COLO668 (cell line): ENCODE measurements at regions not wholly inside any gene's neighbourhood (a gene's known extent, or its start where the extent isn't known, plus 50 kb on each side); places are given as distances from the start of the nearest gene placed in this dataset.
"Not testable (repeated sequence)": the region's sequence is repeated elsewhere in the genome, so short reads cannot be mapped to it uniquely, and the experiment has no call there.

ENCODE experiments used
- DNase-seq: peaks from one replicate; lab custom pipeline; 2025; ENCODE audit not compliant: unreplicated experiment; lab: John Stamatoyannopoulos, UW

- DNase-seq, result no peak
These were observed 128.9 kb downstream of the TMEM200A start for GRCh38 chr6:130494729-130495128.

- DNase-seq, result no peak
These were observed 134.9 kb downstream of the TMEM200A start for GRCh38 chr6:130500693-130501092.

GRCh38 chr6:130503146-130503545, 137.3 kb downstream of the TMEM200A start:
- no peak for DNase-seq

- no peak for DNase-seq
These were observed 140.2 kb downstream of the TMEM200A start for GRCh38 chr6:130505808-130506598.

GRCh38 chr6:130507005-130507665, 141.3 kb downstream of the TMEM200A start:
- DNase-seq, result not testable (repeated sequence)

GRCh38 chr6:130507666-130508028, 141.8 kb downstream of the TMEM200A start:
- DNase-seq, result no peak

GRCh38 chr6:130513770-130514169, 148.0 kb downstream of the TMEM200A start:
- DNase-seq, result peak; percentile 3

GRCh38 chr6:130514712-130515111, 148.9 kb downstream of the TMEM200A start:
- DNase-seq, result no peak

GRCh38 chr6:130515306-130515705, 149.5 kb downstream of the TMEM200A start:
- no peak for DNase-seq

GRCh38 chr6:130516604-130517003, 150.8 kb downstream of the TMEM200A start:
- no peak for DNase-seq

GRCh38 chr6:130517444-130517931, 151.7 kb downstream of the TMEM200A start:
- DNase-seq, result no peak

GRCh38 chr6:130518588-130518987, 152.8 kb downstream of the TMEM200A start:
- no peak for DNase-seq

GRCh38 chr6:130520221-130520620, 154.4 kb downstream of the TMEM200A start:
- no peak for DNase-seq

- no peak for DNase-seq
These were observed 155.0 kb downstream of the TMEM200A start for GRCh38 chr6:130520801-130521200.

GRCh38 chr6:130524552-130524951, 158.7 kb downstream of the TMEM200A start:
- no peak for DNase-seq

GRCh38 chr6:130525408-130525807, 159.6 kb downstream of the TMEM200A start:
- DNase-seq, result no peak

GRCh38 chr6:130526466-130526865, 160.6 kb downstream of the TMEM200A start:
- no peak for DNase-seq

- no peak for DNase-seq
These were observed 161.4 kb downstream of the TMEM200A start for GRCh38 chr6:130527173-130527572.

- DNase-seq, result no peak
These were observed 163.8 kb downstream of the TMEM200A start for GRCh38 chr6:130529569-130530149.

GRCh38 chr6:130534627-130535026, 168.8 kb downstream of the TMEM200A start:
- no peak for DNase-seq

- DNase-seq, result no peak
These were observed 169.4 kb downstream of the TMEM200A start for GRCh38 chr6:130535242-130535641.

- DNase-seq, result no peak
These were observed 171.6 kb downstream of the TMEM200A start for GRCh38 chr6:130537447-130537846.
